ENCODE measurements at regions not wholly inside any gene's neighbourhood (a gene's known extent, or its start where the extent isn't known, plus 50 kb on each side); places are given as distances from the start of the nearest gene placed in this dataset.
"Not testable (repeated sequence)": the region's sequence is repeated elsewhere in the genome, so short reads cannot be mapped to it uniquely, and the experiment has no call there.

- TF ChIP-seq POLR2A (IDR thresholded peaks at IDR 0.05) (no peak), CTCF (IDR thresholded peaks at IDR 0.05) (no peak), POLR2AphosphoS5 (IDR thresholded peaks at IDR 0.05; ENCODE audit: insufficient read depth in 1 of 2, low read depth in 1 of 2) (no peak)
- no peaks in the 10 kb centered on the region for H3K4me1 ChIP-seq
- no peak overlapping the region for H3K4me3 ChIP-seq
- intact Hi-C loops (cut with DNase I) = no loop called here
- H3K27me3 ChIP-seq = no peaks in the 10 kb centered on the region
- H3K27ac ChIP-seq = no peak overlapping the region
- DNase-seq (ENCODE audit: extremely low spot score in 2 of 2) = no peak
- no peaks in the 10 kb centered on the region for H3K9me3 ChIP-seq
- H3K36me3 ChIP-seq = no peaks in the 10 kb centered on the region
These were observed 794.2 kb upstream of the NXPH2 start for GRCh38 chr2:139574371-139574770.

GRCh38 chr2:139556789-139557188, 776.6 kb upstream of the NXPH2 start:
- intact Hi-C loops (cut with DNase I) = no loop called here
- no peaks in the 10 kb centered on the region for H3K9me3 ChIP-seq
- H3K4me1 ChIP-seq = no peaks in the 10 kb centered on the region
- no peak overlapping the region for H3K4me3 ChIP-seq
- TF ChIP-seq POLR2A (IDR thresholded peaks at IDR 0.05) = no peak
- no peaks in the 10 kb centered on the region for H3K27me3 ChIP-seq
- no peak overlapping the region for H3K27ac ChIP-seq
- no peaks in the 10 kb centered on the region for H3K36me3 ChIP-seq
- DNase-seq (ENCODE audit: extremely low spot score in 2 of 2) = no peak

- intact Hi-C loops (cut with DNase I) = no loop called here
- no peaks in the 10 kb centered on the region for H3K9me3 ChIP-seq
- DNase-seq (ENCODE audit: extremely low spot score in 2 of 2) = no peak
- H3K4me1 ChIP-seq = no peaks in the 10 kb centered on the region
- no peaks in the 10 kb centered on the region for H3K36me3 ChIP-seq
- no peak overlapping the region for H3K4me3 ChIP-seq
- H3K27ac ChIP-seq = no peak overlapping the region
- H3K27me3 ChIP-seq = no peaks in the 10 kb centered on the region
- TF ChIP-seq POLR2A (IDR thresholded peaks at IDR 0.05) (no peak), CTCF (IDR thresholded peaks at IDR 0.05) (no peak), POLR2AphosphoS5 (IDR thresholded peaks at IDR 0.05; ENCODE audit: insufficient read depth in 1 of 2, low read depth in 1 of 2) (no peak)
These were observed 770.7 kb upstream of the NXPH2 start for GRCh38 chr2:139550873-139551272.

- no peak overlapping the region for H3K27ac ChIP-seq
- H3K4me3 ChIP-seq = no peak overlapping the region
- no peaks in the 10 kb centered on the region for H3K27me3 ChIP-seq
- no peak for TF ChIP-seq CTCF (IDR thresholded peaks at IDR 0.05)
- no peak for TF ChIP-seq POLR2A (IDR thresholded peaks at IDR 0.05)
- no peak for TF ChIP-seq POLR2AphosphoS5 (IDR thresholded peaks at IDR 0.05; ENCODE audit: insufficient read depth in 1 of 2, low read depth in 1 of 2)
- H3K4me1 ChIP-seq = no peaks in the 10 kb centered on the region
- H3K9me3 ChIP-seq = no peaks in the 10 kb centered on the region
- no peaks in the 10 kb centered on the region for H3K36me3 ChIP-seq
- DNase-seq (ENCODE audit: extremely low spot score in 2 of 2) = no peak
- intact Hi-C loops (cut with DNase I) = no loop called here
These were observed 770.2 kb upstream of the NXPH2 start for GRCh38 chr2:139550341-139550740.

- Histone ChIP-seq H3K4me1 (no peaks in the 10 kb centered on the region), H3K27ac (no peak overlapping the region), H3K9me3 (no peaks in the 10 kb centered on the region), H3K36me3 (no peaks in the 10 kb centered on the region), H3K4me3 (no peak overlapping the region), H3K27me3 (no peaks in the 10 kb centered on the region)
- intact Hi-C loops (cut with DNase I) = loop anchor here (10.0 kb wide), 1 partner anchor 1900 kb away; no protein-coding TSS in a partner anchor
- TF ChIP-seq POLR2A (IDR thresholded peaks at IDR 0.05) = no peak
- no peak for TF ChIP-seq POLR2AphosphoS5 (IDR thresholded peaks at IDR 0.05; ENCODE audit: insufficient read depth in 1 of 2, low read depth in 1 of 2)
- TF ChIP-seq CTCF (IDR thresholded peaks at IDR 0.05) = no peak
- no peak for DNase-seq (ENCODE audit: extremely low spot score in 2 of 2)
These were observed 764.1 kb upstream of the NXPH2 start for GRCh38 chr2:139544186-139544851.

GRCh38 chr2:139538332-139539020, 758.3 kb upstream of the NXPH2 start:
- DNase-seq (ENCODE audit: extremely low spot score in 2 of 2); H3K9me3 ChIP-seq; H3K27ac ChIP-seq; H3K4me3 ChIP-seq; H3K4me1 ChIP-seq; H3K27me3 ChIP-seq; intact Hi-C loops (cut with DNase I); H3K36me3 ChIP-seq: not testable (repeated sequence)

Data from vagina (tissue), 2 donors.